NCI-H2227 (cell line): ENCODE measurements at regions not wholly inside any gene's neighbourhood (a gene's known extent, or its start where the extent isn't known, plus 50 kb on each side); places are given as distances from the start of the nearest gene placed in this dataset.
"Not testable (repeated sequence)": the region's sequence is repeated elsewhere in the genome, so short reads cannot be mapped to it uniquely, and the experiment has no call there.

Experiments
- DNase-seq: peaks from one replicate; lab custom pipeline; 2025; ENCODE audit not compliant: unreplicated experiment; lab: John Stamatoyannopoulos, UW

GRCh38 chr5:124140060-124140459, 606.4 kb downstream of the ZNF608 start:
- DNase-seq = no peak

GRCh38 chr5:124139477-124139876, 607.0 kb downstream of the ZNF608 start:
- no peak for DNase-seq

- DNase-seq = no peak
These were observed 609.8 kb downstream of the ZNF608 start for GRCh38 chr5:124136609-124137008.

GRCh38 chr5:124134941-124135340, 611.5 kb downstream of the ZNF608 start:
- no peak for DNase-seq

GRCh38 chr5:124133406-124133805, 613.0 kb downstream of the ZNF608 start:
- no peak for DNase-seq

GRCh38 chr5:124132843-124133242, 613.6 kb downstream of the ZNF608 start:
- no peak for DNase-seq

- no peak for DNase-seq
These were observed 615.0 kb downstream of the ZNF608 start for GRCh38 chr5:124131466-124131865.

- DNase-seq = no peak
These were observed 615.6 kb downstream of the ZNF608 start for GRCh38 chr5:124130816-124131215.

GRCh38 chr5:124128867-124129266, 616.9 kb downstream of the CSNK1G3 start:
- DNase-seq = no peak

- no peak for DNase-seq
These were observed 614.7 kb downstream of the CSNK1G3 start for GRCh38 chr5:124126504-124127217.

GRCh38 chr5:124124711-124125229, 612.8 kb downstream of the CSNK1G3 start:
- no peak for DNase-seq

- DNase-seq = no peak
These were observed 609.2 kb downstream of the CSNK1G3 start for GRCh38 chr5:124121198-124121597.

- no peak for DNase-seq
These were observed 602.9 kb downstream of the CSNK1G3 start for GRCh38 chr5:124114911-124115310.

- no peak for DNase-seq
These were observed 599.9 kb downstream of the CSNK1G3 start for GRCh38 chr5:124111886-124112285.

GRCh38 chr5:124110942-124111341, 599.0 kb downstream of the CSNK1G3 start:
- peak; percentile 53 for DNase-seq

GRCh38 chr5:124105326-124105725, 593.3 kb downstream of the CSNK1G3 start:
- DNase-seq = no peak

- no peak for DNase-seq
These were observed 592.8 kb downstream of the CSNK1G3 start for GRCh38 chr5:124104821-124105220.

- DNase-seq = no peak
These were observed 592.4 kb downstream of the CSNK1G3 start for GRCh38 chr5:124104344-124104743.

GRCh38 chr5:124103671-124104070, 591.7 kb downstream of the CSNK1G3 start:
- no peak for DNase-seq

- DNase-seq = not testable (repeated sequence)
These were observed 591.1 kb downstream of the CSNK1G3 start for GRCh38 chr5:124103056-124103455.

GRCh38 chr5:124102486-124102885, 590.5 kb downstream of the CSNK1G3 start:
- no peak for DNase-seq

GRCh38 chr5:124093658-124094057, 581.7 kb downstream of the CSNK1G3 start:
- DNase-seq = no peak

GRCh38 chr5:124090115-124090514, 578.1 kb downstream of the CSNK1G3 start:
- no peak for DNase-seq
